ENCODE measurements at regions not wholly inside any gene's neighbourhood (a gene's known extent, or its start where the extent isn't known, plus 50 kb on each side); places are given as distances from the start of the nearest gene placed in this dataset.

- TF ChIP-seq GATA3 (IDR thresholded peaks at IDR 0.05; ENCODE audit: low read depth, low read length), result no peak
- TF ChIP-seq GATA2 (IDR thresholded peaks at IDR 0.05; ENCODE audit: low read depth, low read length), result no peak
These were observed 86.4 kb downstream of the PLCE1 start for GRCh38 chr10:94080108-94080507.

Data from SH-SY5Y (cell line).